HG03196 (cell line): ENCODE measurements at regions not wholly inside any gene's neighbourhood (a gene's known extent, or its start where the extent isn't known, plus 50 kb on each side); places are given as distances from the start of the nearest gene placed in this dataset.
"Not testable (repeated sequence)": the region's sequence is repeated elsewhere in the genome, so short reads cannot be mapped to it uniquely, and the experiment has no call there.

Source experiments
- ATAC-seq: cut with Tn5 transposase; IDR thresholded peaks from one replicate; pipeline ENCODE4 v1.9.1; 2021; ENCODE audit not compliant: unreplicated experiment

- no peak for ATAC-seq
Observed at GRCh38 chr3:82201316-82201715, 439.9 kb upstream of the GBE1 start.

GRCh38 chr3:82198009-82198408 lies 436.6 kb upstream of the GBE1 start:
- ATAC-seq = no peak

GRCh38 chr3:82196645-82197044 lies 435.2 kb upstream of the GBE1 start:
- no peak for ATAC-seq

DNA sequence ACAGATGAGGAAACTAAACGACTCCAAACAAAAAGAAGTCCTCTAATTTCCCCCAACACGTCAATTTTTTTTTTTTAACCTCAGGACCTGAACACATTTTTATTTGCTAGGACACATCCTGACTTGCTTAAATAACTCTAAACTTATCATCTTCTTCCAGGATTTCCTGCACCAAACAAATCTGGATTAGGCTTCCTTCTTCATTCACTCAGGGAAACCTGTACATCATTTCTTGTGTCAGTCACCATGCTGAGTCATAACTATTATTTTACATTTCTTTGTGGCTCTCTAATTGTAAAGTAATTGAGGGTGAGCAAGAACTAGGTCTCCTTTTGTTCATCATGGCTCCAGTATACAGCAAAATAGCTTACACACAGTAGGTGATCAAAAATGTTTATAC lies 433.4 kb upstream of the GBE1 start:
- ATAC-seq = no peak

DNA sequence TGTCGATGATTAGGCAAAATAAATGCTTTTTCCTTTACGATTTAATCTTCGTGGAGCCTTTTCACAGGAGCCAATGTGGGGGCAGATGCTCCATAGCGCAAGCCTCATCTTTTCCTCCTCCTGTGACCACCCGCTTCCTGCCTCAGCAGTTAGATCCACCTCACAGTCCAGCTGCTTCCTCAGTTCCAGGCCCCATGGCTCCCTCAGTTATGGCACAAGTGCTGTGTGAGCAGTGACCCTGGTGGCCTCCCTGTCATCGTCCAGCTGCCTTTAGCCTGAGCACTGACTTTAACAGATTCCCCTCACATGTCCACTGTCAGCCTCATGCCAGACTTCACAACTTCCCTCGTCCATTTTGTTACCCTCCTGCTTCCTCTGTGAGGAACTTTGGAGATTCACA lies 424.6 kb upstream of the GBE1 start:
- ATAC-seq = no peak

GRCh38 chr3:82179291-82179690 lies 417.8 kb upstream of the GBE1 start:
- no peak for ATAC-seq

DNA sequence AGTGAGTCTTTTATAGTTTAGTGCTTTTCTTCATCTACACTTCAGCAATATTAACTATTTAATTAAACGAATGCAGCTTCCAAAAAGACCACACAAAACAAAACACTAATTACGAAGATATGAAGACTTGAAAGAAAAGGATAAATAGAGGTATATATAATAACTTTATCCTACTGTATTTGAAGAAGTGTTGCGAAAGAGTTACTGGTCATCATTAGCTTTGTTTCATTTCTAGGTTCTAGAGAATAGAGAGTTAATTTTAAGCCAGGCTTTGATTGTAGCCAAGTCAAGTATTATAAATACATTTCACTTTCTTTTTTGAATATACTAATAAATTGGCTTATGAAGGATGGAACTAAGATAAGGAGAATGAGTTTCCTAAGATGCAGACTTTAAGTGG lies 416.8 kb upstream of the GBE1 start:
- no peak for ATAC-seq

DNA sequence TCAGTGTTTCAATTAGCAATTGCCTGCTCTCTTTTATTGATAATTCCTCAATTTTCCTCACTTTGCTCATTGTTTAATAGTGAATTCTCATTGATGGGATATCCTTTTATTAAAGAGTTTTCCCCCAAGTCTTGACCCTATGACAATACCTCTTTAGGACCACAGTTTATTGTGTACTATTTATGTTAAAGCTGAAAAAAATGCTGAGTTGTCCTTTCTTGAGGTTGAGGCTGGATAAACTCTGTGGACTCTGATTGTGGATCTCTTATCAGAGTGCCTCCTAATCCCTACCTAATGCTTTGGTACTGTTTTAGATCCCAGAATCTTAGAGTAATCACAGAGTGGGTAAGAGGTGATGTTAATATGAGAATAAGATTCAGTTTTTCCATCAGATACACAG lies 416.3 kb upstream of the GBE1 start:
- no peak for ATAC-seq

DNA sequence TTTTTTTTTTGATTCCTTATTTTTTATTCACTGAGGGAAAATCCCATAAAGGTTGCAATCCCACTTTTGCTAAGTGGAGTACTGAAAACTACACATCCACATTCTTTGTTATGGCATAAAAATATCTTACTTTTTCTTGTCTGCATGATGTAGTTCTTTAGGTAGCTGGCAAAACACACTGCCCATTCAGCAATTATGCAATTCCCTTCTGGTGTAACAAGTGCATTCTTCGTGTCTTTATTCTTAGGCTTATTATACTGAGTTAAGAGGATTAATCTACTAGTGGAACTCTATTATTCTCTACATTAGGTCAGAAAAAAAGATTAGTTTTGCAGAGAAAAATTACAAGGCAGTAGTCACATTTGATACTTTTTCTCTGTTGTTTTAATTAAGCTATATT lies 403.8 kb upstream of the GBE1 start:
- ATAC-seq = no peak

DNA sequence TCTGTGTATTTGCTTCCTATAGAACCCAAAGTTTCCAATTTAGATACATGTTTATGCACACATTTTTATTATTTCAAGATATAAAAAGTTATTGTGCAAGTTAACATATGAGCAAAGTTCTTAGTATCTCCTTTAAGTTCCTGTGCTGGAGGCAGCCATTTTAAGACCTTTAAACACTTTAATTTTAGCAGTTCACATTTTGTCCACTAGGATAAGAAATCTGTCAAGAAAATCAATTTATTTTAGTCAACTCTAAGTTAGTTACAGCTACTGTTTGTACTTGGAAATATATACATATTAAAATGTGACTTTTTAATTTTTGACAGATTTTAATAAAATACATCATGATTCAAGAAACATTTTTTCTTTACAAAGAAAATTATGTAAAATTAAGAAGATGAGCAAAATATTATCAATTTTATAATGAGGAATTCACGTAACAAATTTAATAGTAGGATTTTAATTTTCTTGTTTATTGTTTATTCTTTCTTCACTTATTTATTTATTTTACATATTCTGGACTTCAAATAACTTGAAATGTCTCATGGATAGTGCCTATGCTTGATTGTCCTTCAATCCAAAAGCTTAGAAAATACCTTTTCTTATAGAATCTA lies 402.6 kb upstream of the GBE1 start:
- no peak for ATAC-seq

DNA sequence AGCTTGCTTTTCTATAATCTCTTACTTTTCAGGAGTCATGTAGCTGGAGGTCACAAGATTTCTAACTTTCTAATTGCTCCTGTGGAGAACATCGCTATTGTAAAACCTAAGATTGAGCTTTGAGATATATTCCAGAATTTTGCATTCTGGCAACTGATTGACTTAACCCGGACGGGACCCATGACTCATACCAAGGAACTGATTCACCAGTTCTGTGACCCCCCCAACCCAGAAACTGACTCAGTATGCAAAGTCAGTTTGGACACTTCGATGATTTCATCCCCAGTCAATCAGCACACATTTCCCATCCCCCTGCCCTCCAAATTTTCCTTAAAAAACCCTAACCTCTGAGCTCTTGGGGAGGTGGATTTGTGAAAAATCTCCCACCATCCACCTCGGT lies 396.5 kb upstream of the GBE1 start:
- no peak for ATAC-seq

DNA sequence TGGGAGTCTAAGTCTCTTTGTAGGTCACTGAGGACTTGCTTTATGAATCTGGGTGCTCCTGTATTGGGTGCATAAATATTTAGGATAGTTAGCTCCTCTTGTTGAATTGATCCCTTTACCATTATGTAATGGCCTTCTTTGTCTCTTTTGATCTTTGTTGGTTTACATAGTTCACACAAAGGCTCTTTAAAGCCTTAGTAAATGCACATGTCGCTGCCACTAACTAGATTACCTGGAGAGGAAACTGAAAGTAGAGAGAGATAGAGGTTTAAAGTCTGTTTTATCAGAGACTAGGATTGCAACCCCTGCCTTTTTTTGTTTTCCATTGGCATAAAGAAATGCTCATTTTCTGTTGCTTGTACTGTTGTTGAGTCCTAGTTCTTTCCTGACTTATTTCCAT lies 392.4 kb upstream of the GBE1 start:
- not testable (repeated sequence) for ATAC-seq

DNA sequence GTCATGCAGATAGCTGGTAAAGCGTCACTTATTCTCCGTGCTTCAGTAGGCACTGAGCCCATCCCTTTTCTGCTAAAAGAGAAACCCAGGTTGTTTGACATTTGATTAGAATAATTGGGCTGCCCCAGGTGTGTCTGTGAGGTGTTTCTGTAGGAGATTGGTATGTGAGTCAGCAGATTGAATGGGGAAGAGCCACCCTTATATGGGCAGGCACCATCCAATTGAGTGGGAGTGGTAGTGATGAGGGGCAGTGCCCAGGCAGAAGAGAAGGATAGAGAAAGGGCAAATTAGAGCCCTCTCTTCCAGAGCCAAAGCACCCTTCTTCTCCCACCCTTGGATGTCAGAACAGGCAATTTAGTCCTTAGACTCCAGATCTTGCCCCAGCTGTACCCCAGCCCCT lies 384.3 kb upstream of the GBE1 start:
- ATAC-seq = no peak

DNA sequence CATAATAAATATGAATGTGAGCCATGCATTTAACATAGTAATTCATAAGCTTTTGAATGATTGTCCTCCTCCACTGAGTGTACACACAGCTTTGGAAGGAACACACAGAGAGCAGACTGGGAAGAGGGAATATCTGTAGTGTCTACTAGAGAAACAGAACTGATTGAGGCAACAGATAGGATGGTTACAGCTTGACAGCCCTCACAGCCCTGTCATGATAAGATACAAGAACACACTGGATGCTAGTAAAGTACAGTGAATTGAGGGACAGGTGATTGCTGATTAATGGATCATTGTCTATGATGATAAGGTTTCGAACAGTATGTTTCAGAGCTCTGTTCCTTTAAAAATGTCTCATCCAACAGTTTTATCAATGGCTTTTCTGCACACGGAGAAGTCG lies 383.4 kb upstream of the GBE1 start:
- ATAC-seq = no peak

DNA sequence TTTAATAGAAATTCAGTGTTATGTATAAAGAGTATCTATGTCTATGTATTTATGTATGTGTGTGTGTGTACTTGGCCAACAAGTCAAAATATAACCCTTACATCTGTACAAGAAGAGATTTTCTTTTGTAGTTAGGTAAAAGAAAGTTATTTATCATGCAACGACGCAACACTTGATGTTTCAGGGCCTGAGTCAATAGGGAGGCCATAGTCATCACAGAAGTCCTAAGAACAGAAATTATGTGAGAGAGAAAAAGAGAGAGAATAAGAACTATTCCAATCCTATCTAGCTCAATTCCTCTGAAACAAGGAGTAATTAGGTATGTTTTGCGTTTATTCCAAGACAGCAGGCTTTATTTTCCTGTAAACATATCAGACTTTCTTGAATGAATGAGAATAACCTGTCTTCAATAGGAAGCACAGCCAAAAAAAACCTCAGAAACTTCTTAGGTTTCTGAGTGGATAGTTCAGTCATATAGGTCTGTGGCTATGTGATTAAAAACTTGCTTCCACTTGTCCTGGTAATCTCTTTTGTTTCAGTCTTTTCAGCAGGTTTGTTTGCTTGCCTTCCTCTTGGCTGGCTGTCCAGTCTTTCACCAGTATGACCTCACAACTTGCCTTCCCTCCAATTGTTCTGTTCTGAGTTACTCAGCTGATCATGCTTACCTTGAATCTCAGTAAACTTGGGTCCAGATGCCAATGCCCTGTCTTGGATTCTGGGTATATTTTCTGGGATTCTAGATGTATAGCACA lies 382.4 kb upstream of the GBE1 start:
- ATAC-seq = no peak

GRCh38 chr3:82141592-82141991 lies 380.1 kb upstream of the GBE1 start:
- ATAC-seq = no peak

GRCh38 chr3:82137861-82138260 lies 376.4 kb upstream of the GBE1 start:
- ATAC-seq = no peak

GRCh38 chr3:82137050-82137449 lies 375.6 kb upstream of the GBE1 start:
- no peak for ATAC-seq

- ATAC-seq = peak; percentile 87
Observed at GRCh38 chr3:82133070-82133606, 371.7 kb upstream of the GBE1 start.

- no peak for ATAC-seq
Observed at GRCh38 chr3:82132210-82133069, 371.0 kb upstream of the GBE1 start.

- ATAC-seq = no peak
Observed at GRCh38 chr3:82130046-82130445, 368.6 kb upstream of the GBE1 start.
